ENCODE measurements at regions not wholly inside any gene's neighbourhood (a gene's known extent, or its start where the extent isn't known, plus 50 kb on each side); places are given as distances from the start of the nearest gene placed in this dataset.

DNA sequence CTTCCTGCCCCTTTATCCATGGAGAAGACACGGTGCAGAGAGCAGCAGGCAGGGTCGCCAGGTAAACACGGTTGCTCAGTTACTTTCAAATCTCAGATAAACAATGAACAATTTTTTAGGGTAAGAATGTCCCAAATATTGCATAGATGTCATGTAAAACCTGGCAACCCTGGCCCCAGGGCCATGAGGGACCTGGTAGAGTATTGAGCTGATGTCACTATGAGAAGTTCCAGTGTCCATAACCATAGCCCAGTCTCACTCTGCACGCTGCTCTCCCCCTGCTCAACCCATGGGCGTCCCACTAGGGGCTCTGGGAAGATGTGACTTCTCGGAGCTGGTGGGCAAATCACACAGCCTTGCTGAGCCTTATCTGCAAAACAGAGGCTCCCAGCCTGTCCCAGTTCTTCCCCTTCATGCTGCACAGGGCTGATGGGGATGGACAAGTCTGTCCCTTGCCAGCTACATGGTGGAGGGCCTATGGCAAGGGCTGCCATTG is 71.3 kb upstream of the TOP1 start:
- no peak overlapping the region for H3K4me3 ChIP-seq (ENCODE audit: control insufficient read depth in 1 of 7, extremely low read depth in 1 of 7, insufficient read depth in 4 of 7, low read depth in 2 of 7, low read length in 6 of 7)

DNA sequence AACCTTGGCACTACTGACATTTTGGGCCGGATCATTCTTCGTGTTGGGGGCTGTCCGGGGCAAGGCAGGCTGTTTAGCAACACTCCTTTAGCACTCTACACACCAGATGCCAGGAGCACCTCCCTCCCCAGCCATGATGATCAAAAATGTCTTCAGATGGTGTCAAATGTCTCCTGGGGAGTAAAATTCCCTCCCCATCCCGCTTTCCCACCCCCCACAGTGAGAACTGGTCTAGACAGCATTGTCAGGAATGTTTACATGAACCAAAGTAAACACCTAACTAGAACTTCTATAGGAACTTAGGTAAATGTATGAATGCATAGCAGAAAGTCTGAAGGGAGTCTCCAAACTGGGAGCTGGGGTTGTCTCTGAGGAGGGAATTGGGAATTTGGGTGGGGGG is 70.0 kb upstream of the TOP1 start:
- H3K9me3 ChIP-seq (ENCODE audit: control extremely low read depth in 1 of 5, control insufficient read depth in 4 of 5, insufficient read depth in 2 of 5, low read depth in 1 of 5, low read length in 4 of 5), result peaks cover 0 to 6% (median 0%) of the 10 kb centered on the region in 5 experiments
- no peak overlapping the region for H3K27ac ChIP-seq (ENCODE audit: insufficient read depth in 1 of 2, low read depth in 1 of 2, low read length in 2 of 2, poor library complexity in 1 of 2, severe bottlenecking in 2 of 2)
- WGBS (ENCODE audit: insufficient coverage), result 100% methylated on average over 2 of the region's 4 CpGs
- H3K4me1 ChIP-seq (ENCODE audit: control extremely low read depth in 1 of 4, control insufficient read depth in 4 of 4, insufficient read depth in 4 of 4, low read length in 3 of 4), result peaks cover 0 to 23% (median 16%) of the 10 kb centered on the region in 4 experiments
- H3K4me3 ChIP-seq (ENCODE audit: control insufficient read depth in 1 of 7, extremely low read depth in 1 of 7, insufficient read depth in 4 of 7, low read depth in 2 of 7, low read length in 6 of 7), result no peak overlapping the region
- no peaks in the 10 kb centered on the region for H3K36me3 ChIP-seq (ENCODE audit: control insufficient read depth in 4 of 4, insufficient read depth in 4 of 4, low read length in 3 of 4)
- POLR2A ChIA-PET, result no interaction called here
- CTCF ChIA-PET, result interaction anchor here (1.4 kb wide), 1 partner anchor 8 kb away, joined by 4 read pairs; no protein-coding TSS in a partner anchor
- DNase-seq, result no peak
- H3K27me3 ChIP-seq (replicated peaks in 2 of 5; ENCODE audit: control insufficient read depth in 4 of 5, insufficient read depth in 5 of 5, low read length in 4 of 5), result no peaks in the 10 kb centered on the region

More for the DNA sequence above, 71.3 kb upstream of the TOP1 start:
- no peaks in the 10 kb centered on the region for H3K27me3 ChIP-seq (replicated peaks in 2 of 5; ENCODE audit: control insufficient read depth in 4 of 5, insufficient read depth in 5 of 5, low read length in 4 of 5)
- no peak overlapping the region for H3K27ac ChIP-seq (ENCODE audit: insufficient read depth in 1 of 2, low read depth in 1 of 2, low read length in 2 of 2, poor library complexity in 1 of 2, severe bottlenecking in 2 of 2)
- peaks cover 0 to 6% (median 0%) of the 10 kb centered on the region in 5 experiments for H3K9me3 ChIP-seq (ENCODE audit: control extremely low read depth in 1 of 5, control insufficient read depth in 4 of 5, insufficient read depth in 2 of 5, low read depth in 1 of 5, low read length in 4 of 5)
- POLR2A ChIA-PET, result no interaction called here
- H3K36me3 ChIP-seq (ENCODE audit: control insufficient read depth in 4 of 4, insufficient read depth in 4 of 4, low read length in 3 of 4), result no peaks in the 10 kb centered on the region
- 87% methylated on average over 4 of the region's 6 CpGs for WGBS (ENCODE audit: insufficient coverage)
- no peak for DNase-seq
- CTCF ChIA-PET, result interaction anchor here (1.2 to 1.4 kb wide), 2 partner anchors 9 to 11 kb away, joined by 4 to 6 read pairs; no protein-coding TSS in a partner anchor
- H3K4me1 ChIP-seq (ENCODE audit: control extremely low read depth in 1 of 4, control insufficient read depth in 4 of 4, insufficient read depth in 4 of 4, low read length in 3 of 4), result peaks cover 0 to 18% (median 14%) of the 10 kb centered on the region in 4 experiments

DNA sequence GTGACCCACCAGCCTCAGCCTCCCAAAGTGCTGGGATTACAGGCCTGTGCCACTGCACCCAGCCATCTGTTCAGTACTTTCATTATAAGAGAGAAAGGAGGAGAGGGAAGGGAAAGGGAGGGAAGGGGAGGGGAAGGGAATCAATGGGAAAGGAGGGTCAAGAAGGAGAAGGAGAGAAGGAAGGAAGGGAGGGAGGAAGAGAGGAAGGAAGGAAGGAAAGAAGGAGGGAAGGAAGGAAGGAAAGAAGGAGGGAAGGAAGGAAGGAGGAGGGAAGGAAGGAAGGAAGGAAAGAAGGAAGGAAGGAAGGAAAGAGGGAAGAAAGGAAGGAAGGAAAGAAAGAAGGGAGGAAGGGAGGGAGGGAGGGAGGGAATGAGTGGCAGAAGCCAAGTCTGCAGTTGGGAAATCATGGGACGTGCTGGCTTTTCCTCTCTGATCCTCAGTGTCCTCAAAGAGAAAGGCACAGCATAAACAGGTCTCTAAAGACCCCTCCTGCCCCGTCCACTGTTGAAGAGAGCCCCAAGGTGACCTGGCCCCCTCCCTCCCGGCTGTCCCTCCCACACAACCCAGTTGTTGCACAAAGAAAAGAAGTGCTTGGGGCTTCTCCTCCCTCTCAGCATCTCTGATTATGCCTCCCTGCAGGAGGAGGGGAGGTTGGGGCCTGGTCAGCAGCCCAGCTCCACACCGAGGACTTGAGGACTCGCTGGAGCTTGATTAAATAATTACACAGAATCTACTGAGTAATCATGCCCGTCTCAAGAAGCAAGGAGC is 69.1 kb upstream of the TOP1 start:
- Histone ChIP-seq H3K4me1 (ENCODE audit: control extremely low read depth in 1 of 4, control insufficient read depth in 4 of 4, insufficient read depth in 4 of 4, low read length in 3 of 4) (peaks cover 0 to 23% (median 16%) of the 10 kb centered on the region in 4 experiments), H3K36me3 (ENCODE audit: control insufficient read depth in 4 of 4, insufficient read depth in 4 of 4, low read length in 3 of 4) (no peaks in the 10 kb centered on the region), H3K27me3 (replicated peaks in 2 of 5; ENCODE audit: control insufficient read depth in 4 of 5, insufficient read depth in 5 of 5, low read length in 4 of 5) (no peaks in the 10 kb centered on the region), H3K4me3 (ENCODE audit: control insufficient read depth in 1 of 7, extremely low read depth in 1 of 7, insufficient read depth in 4 of 7, low read depth in 2 of 7, low read length in 6 of 7) (no peak overlapping the region), H3K9me3 (ENCODE audit: control extremely low read depth in 1 of 5, control insufficient read depth in 4 of 5, insufficient read depth in 2 of 5, low read depth in 1 of 5, low read length in 4 of 5) (peaks cover 0 to under 1% (median 0%) of the 10 kb centered on the region in 5 experiments), H3K27ac (ENCODE audit: insufficient read depth in 1 of 2, low read depth in 1 of 2, low read length in 2 of 2, poor library complexity in 1 of 2, severe bottlenecking in 2 of 2) (no peak overlapping the region)
- 86% methylated on average over 3 of the region's 6 CpGs for WGBS (ENCODE audit: insufficient coverage)
- CTCF ChIA-PET, result interaction anchor here (0.8 to 1.4 kb wide), 2 partner anchors 10 to 219 kb away, joined by 3 to 4 read pairs; no protein-coding TSS in a partner anchor
- no peak for DNase-seq
- POLR2A ChIA-PET, result no interaction called here

DNA sequence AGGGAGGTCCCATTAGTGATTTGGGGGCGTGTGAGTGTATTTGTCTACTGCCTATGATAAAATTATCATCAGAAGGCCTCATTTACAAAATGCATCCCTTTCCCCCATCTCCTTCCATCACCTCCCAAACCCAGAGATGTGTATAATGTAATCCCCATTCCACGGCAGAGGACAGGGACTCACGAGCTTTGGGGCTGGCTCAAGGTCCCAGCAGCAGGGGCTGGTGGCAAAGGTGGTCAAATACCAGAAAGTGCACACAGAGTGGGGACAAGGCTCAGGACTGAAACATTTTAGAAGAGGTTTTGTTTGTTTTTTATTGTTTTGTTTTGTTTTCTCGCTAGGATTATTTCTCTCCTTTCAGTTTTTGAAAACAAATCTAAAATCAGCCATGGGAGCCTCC is 68.5 kb upstream of the TOP1 start:
- Histone ChIP-seq H3K36me3 (ENCODE audit: control insufficient read depth in 4 of 4, insufficient read depth in 4 of 4, low read length in 3 of 4) (no peaks in the 10 kb centered on the region), H3K27me3 (replicated peaks in 2 of 5; ENCODE audit: control insufficient read depth in 4 of 5, insufficient read depth in 5 of 5, low read length in 4 of 5) (no peaks in the 10 kb centered on the region), H3K9me3 (ENCODE audit: control extremely low read depth in 1 of 5, control insufficient read depth in 4 of 5, insufficient read depth in 2 of 5, low read depth in 1 of 5, low read length in 4 of 5) (no peaks in the 10 kb centered on the region), H3K27ac (ENCODE audit: insufficient read depth in 1 of 2, low read depth in 1 of 2, low read length in 2 of 2, poor library complexity in 1 of 2, severe bottlenecking in 2 of 2) (no peak overlapping the region), H3K4me1 (ENCODE audit: control extremely low read depth in 1 of 4, control insufficient read depth in 4 of 4, insufficient read depth in 4 of 4, low read length in 3 of 4) (peaks cover 0 to 23% (median 16%) of the 10 kb centered on the region in 4 experiments), H3K4me3 (ENCODE audit: control insufficient read depth in 1 of 7, extremely low read depth in 1 of 7, insufficient read depth in 4 of 7, low read depth in 2 of 7, low read length in 6 of 7) (no peak overlapping the region)
- 100% methylated on average over 2 of the region's 4 CpGs for WGBS (ENCODE audit: insufficient coverage)
- ChIA-PET POLR2A (no interaction called here), CTCF (interaction anchor here (0.8 to 1.4 kb wide), 2 partner anchors 10 to 220 kb away, joined by 3 to 4 read pairs; no protein-coding TSS in a partner anchor)
- DNase-seq, result no peak

DNA sequence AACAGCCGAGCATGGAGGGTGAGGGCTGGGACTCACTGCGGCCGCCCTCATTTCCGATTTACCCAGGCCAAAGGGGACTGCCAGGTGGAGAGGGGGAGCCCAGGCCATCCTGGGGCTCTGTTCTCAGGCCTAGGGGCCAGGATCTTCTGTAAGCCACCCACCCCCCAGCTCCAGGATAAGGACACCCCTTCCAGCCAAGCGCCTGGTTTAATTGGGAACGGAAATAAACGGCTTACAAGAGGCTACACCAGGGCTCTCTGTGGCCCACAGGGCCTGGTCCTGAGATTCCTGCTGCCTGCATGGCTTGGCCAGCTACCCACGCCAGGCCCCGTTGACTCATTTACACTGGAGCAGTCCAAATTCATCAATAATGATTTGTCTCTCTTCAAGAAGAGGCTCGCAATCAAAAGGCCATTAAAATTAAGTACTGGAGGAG is 68.1 kb upstream of the TOP1 start:
- no peaks in the 10 kb centered on the region for H3K27me3 ChIP-seq (replicated peaks in 2 of 5; ENCODE audit: control insufficient read depth in 4 of 5, insufficient read depth in 5 of 5, low read length in 4 of 5)
- CTCF ChIA-PET, result interaction anchor here (0.8 to 6.4 kb wide), 3 partner anchors 11 to 220 kb away, joined by 3 to 58 read pairs (median 4); no protein-coding TSS in a partner anchor
- no peaks in the 10 kb centered on the region for H3K36me3 ChIP-seq (ENCODE audit: control insufficient read depth in 4 of 4, insufficient read depth in 4 of 4, low read length in 3 of 4)
- no peak overlapping the region for H3K4me3 ChIP-seq (ENCODE audit: control insufficient read depth in 1 of 7, extremely low read depth in 1 of 7, insufficient read depth in 4 of 7, low read depth in 2 of 7, low read length in 6 of 7)
- no peak for DNase-seq
- no peak overlapping the region for H3K27ac ChIP-seq (ENCODE audit: insufficient read depth in 1 of 2, low read depth in 1 of 2, low read length in 2 of 2, poor library complexity in 1 of 2, severe bottlenecking in 2 of 2)
- WGBS (ENCODE audit: insufficient coverage), result 100% methylated on average over 4 of the region's 10 CpGs
- H3K9me3 ChIP-seq (ENCODE audit: control extremely low read depth in 1 of 5, control insufficient read depth in 4 of 5, insufficient read depth in 2 of 5, low read depth in 1 of 5, low read length in 4 of 5), result no peaks in the 10 kb centered on the region
- POLR2A ChIA-PET, result no interaction called here
- peaks cover 0 to 23% (median 16%) of the 10 kb centered on the region in 4 experiments for H3K4me1 ChIP-seq (ENCODE audit: control extremely low read depth in 1 of 4, control insufficient read depth in 4 of 4, insufficient read depth in 4 of 4, low read length in 3 of 4)

DNA sequence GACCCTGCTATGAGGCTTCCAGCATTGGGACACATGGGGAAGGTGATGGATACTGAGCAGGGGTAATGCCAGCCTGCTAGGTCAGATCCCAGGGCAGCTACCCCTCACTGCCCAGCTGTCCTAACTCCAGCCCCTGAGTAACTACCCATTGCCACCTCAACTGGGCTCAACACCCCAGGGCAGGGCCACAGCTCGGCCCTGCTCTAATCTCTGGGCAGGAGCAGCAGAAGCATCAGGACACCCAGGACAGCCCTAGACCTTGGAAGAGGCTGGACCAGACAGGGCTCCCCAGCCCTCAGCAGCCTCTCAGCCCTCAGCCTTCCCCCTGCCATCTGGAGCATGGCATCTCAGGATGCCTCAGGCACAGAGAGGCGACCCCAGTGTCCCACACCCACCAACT is 67.4 kb upstream of the TOP1 start:
- DNase-seq, result no peak
- POLR2A ChIA-PET, result no interaction called here
- Histone ChIP-seq H3K4me1 (ENCODE audit: control extremely low read depth in 1 of 4, control insufficient read depth in 4 of 4, insufficient read depth in 4 of 4, low read length in 3 of 4) (peaks cover 0 to 23% (median 16%) of the 10 kb centered on the region in 4 experiments), H3K27me3 (replicated peaks in 2 of 5; ENCODE audit: control insufficient read depth in 4 of 5, insufficient read depth in 5 of 5, low read length in 4 of 5) (no peaks in the 10 kb centered on the region), H3K36me3 (ENCODE audit: control insufficient read depth in 4 of 4, insufficient read depth in 4 of 4, low read length in 3 of 4) (no peaks in the 10 kb centered on the region), H3K27ac (ENCODE audit: insufficient read depth in 1 of 2, low read depth in 1 of 2, low read length in 2 of 2, poor library complexity in 1 of 2, severe bottlenecking in 2 of 2) (no peak overlapping the region), H3K9me3 (ENCODE audit: control extremely low read depth in 1 of 5, control insufficient read depth in 4 of 5, insufficient read depth in 2 of 5, low read depth in 1 of 5, low read length in 4 of 5) (no peaks in the 10 kb centered on the region), H3K4me3 (ENCODE audit: control insufficient read depth in 1 of 7, extremely low read depth in 1 of 7, insufficient read depth in 4 of 7, low read depth in 2 of 7, low read length in 6 of 7) (no peak overlapping the region)
- WGBS (ENCODE audit: insufficient coverage), result 100% methylated on average over 2 of the region's 2 CpGs
- CTCF ChIA-PET, result interaction anchor here (1.4 to 9.8 kb wide), 4 partner anchors 11 to 220 kb away, joined by 4 to 165 read pairs (median 40); no protein-coding TSS in a partner anchor

All from common myeloid progenitor, CD34-positive (primary cell).